Endothelial cell of hepatic sinusoid (primary cell): ENCODE measurements at regions not wholly inside any gene's neighbourhood (a gene's known extent, or its start where the extent isn't known, plus 50 kb on each side); places are given as distances from the start of the nearest gene placed in this dataset.

Source experiments
- in situ Hi-C: cut with HindIII; loops from 2 replicates; pipeline ENCODE4 v1.10.0; 2017; ENCODE audit warnings: low sequenced_read_pairs

GRCh38 chr2:176466918-176467452 lies 197.7 kb downstream of the MTX2 start:
- in situ Hi-C loops, result loop anchor here (5.0 kb wide), 1 partner anchor 45 kb away; no protein-coding TSS in a partner anchor

GRCh38 chr2:176467595-176467994 lies 198.4 kb downstream of the MTX2 start:
- in situ Hi-C loops, result loop anchor here (5.0 kb wide), 1 partner anchor 45 kb away; no protein-coding TSS in a partner anchor

GRCh38 chr2:176468457-176469113 lies 199.3 kb downstream of the MTX2 start:
- in situ Hi-C loops, result loop anchor here (5.0 kb wide), 1 partner anchor 44 kb away; no protein-coding TSS in a partner anchor

- in situ Hi-C loops, result no loop called here
These were observed 201.5 kb downstream of the MTX2 start for GRCh38 chr2:176470713-176471112.

- in situ Hi-C loops, result no loop called here
These were observed 202.7 kb downstream of the MTX2 start for GRCh38 chr2:176471949-176472348.

- in situ Hi-C loops, result no loop called here
These were observed 203.9 kb downstream of the MTX2 start for GRCh38 chr2:176473177-176473576.

GRCh38 chr2:176473851-176474250 lies 204.6 kb downstream of the MTX2 start:
- in situ Hi-C loops, result no loop called here

- in situ Hi-C loops, result no loop called here
These were observed 208.1 kb downstream of the MTX2 start for GRCh38 chr2:176477336-176477735.

- in situ Hi-C loops, result no loop called here
These were observed 210.7 kb downstream of the MTX2 start for GRCh38 chr2:176479961-176480360.

GRCh38 chr2:176482107-176482506 lies 212.9 kb downstream of the MTX2 start:
- in situ Hi-C loops, result no loop called here

- in situ Hi-C loops, result no loop called here
These were observed 214.2 kb downstream of the MTX2 start for GRCh38 chr2:176483476-176483875.

GRCh38 chr2:176483901-176484568 lies 214.8 kb downstream of the MTX2 start:
- in situ Hi-C loops, result no loop called here

GRCh38 chr2:176484838-176485237 lies 215.6 kb downstream of the MTX2 start:
- in situ Hi-C loops, result no loop called here

- in situ Hi-C loops, result no loop called here
These were observed 219.2 kb downstream of the MTX2 start for GRCh38 chr2:176488431-176488830.

- in situ Hi-C loops, result no loop called here
These were observed 221.0 kb downstream of the MTX2 start for GRCh38 chr2:176490061-176490861.

GRCh38 chr2:176491172-176491904 lies 222.1 kb downstream of the MTX2 start:
- in situ Hi-C loops, result no loop called here

- in situ Hi-C loops, result no loop called here
These were observed 223.3 kb downstream of the MTX2 start for GRCh38 chr2:176492583-176492982.

- in situ Hi-C loops, result no loop called here
These were observed 224.1 kb downstream of the MTX2 start for GRCh38 chr2:176493226-176493825.

GRCh38 chr2:176493909-176494308 lies 224.7 kb downstream of the MTX2 start:
- in situ Hi-C loops, result no loop called here

- in situ Hi-C loops, result no loop called here
These were observed 225.7 kb downstream of the MTX2 start for GRCh38 chr2:176494949-176495353.
